EH (cell line): ENCODE measurements at regions not wholly inside any gene's neighbourhood (a gene's known extent, or its start where the extent isn't known, plus 50 kb on each side); places are given as distances from the start of the nearest gene placed in this dataset.
"Not testable (repeated sequence)": the region's sequence is repeated elsewhere in the genome, so short reads cannot be mapped to it uniquely, and the experiment has no call there.

Experiments
- DNase-seq: peaks from one replicate; pipeline ENCODE4 v3.0.0-alpha.2; 2015; ENCODE audit warnings: low read depth

GRCh38 chr5:84885485-84886258 lies 501.0 kb upstream of the EDIL3 start:
- no peak for DNase-seq

- DNase-seq, result no peak
These were observed 497.1 kb upstream of the EDIL3 start for GRCh38 chr5:84881737-84882136.

- no peak for DNase-seq
These were observed 489.5 kb upstream of the EDIL3 start for GRCh38 chr5:84874196-84874595.

- no peak for DNase-seq
These were observed 488.1 kb upstream of the EDIL3 start for GRCh38 chr5:84872768-84873167.

DNA sequence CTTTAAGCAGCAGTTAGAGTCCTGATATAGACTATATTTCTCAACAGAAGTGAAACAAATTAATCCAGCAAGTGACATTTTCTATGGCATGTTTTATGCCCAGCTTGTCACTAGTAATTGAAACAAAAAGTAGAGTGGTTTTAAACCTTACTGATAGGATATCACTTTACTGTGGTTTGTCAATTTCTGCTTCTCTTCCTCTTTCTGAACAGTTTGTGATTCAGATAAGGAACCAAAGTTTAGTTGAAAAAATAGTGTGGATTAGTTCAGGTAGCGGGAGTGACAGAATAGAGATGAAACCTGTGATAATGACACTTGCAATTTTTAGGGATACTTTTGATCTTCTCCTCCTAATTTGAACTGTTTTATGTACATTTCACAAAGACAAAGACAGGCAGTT lies 485.7 kb upstream of the EDIL3 start:
- no peak for DNase-seq

DNA sequence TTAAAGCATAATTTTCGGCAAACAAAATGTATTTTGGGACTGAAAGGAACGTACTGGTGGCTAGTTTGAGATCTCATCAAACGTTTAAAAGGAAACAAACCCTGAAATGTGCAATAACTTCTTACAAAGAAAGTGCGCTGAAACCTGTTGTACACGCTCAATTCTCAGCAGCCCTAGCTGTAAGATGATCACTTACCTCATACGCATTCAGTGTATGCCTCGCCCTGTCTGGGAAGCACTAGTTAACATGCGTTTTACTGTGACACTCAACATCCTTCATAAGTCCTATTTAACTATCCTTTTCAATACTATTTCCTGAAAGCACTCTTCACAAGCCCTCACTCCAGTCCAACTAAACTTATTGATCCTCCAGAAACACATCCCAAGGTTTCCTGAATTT lies 485.0 kb upstream of the EDIL3 start:
- DNase-seq, result no peak

DNA sequence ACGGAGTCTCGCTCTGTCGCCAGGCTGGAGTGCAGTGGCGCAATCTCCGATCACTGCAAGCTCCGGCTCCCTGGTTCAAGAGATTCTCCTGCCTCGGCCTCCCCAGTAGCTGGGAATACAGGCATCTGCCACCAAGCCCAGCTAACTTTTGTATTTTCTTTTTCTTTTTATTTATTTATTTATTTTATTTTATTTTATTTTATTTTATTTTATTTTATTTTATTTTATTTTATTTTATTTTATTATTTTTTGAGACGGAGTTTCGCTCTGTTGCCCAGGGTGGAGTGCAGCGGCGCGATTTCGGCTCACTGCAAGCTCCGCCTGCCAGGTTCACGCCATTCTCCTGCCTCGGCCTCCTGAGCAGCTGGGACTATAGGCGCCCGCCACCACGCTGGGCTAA lies 479.3 kb upstream of the EDIL3 start:
- DNase-seq, result not testable (repeated sequence)

GRCh38 chr5:84863020-84863419 lies 478.3 kb upstream of the EDIL3 start:
- no peak for DNase-seq

DNA sequence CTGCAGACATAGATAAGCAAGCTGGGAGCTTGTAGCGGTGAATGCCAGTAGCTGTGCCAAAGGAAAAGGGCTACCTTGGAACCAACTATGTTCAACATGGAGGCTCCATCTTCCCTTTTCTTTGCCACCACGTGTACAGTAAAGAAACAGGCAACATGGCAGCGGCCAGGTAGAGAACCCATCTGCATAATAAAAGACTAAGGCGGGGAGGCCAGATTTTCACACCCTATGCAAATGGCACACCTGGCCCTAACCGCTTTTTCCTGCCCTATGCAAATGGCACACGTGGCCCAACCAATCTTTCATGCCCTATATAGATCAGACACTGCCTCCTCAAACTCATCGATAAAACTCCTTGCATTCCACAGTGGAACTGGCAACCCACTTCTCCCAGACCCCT lies 477.5 kb upstream of the EDIL3 start:
- no peak for DNase-seq

DNA sequence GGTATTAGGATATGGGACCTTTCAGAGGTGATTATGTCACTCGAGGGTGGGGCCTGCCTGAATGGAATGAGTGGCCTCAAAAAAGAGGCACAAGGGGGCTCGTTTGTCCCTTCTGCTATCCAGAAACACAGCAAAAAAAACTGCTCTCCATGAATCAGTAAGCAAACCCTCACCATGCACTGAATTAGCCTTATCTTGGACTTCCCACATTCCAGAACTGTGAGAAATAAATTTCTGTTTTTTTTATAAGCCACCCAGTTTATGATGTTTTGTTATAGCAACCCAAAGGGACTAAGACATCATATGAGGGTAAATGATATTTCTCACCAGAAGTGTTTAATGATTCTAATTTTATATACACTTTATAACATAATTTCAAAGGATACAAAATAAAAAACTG lies 476.6 kb upstream of the EDIL3 start:
- DNase-seq, result no peak

DNA sequence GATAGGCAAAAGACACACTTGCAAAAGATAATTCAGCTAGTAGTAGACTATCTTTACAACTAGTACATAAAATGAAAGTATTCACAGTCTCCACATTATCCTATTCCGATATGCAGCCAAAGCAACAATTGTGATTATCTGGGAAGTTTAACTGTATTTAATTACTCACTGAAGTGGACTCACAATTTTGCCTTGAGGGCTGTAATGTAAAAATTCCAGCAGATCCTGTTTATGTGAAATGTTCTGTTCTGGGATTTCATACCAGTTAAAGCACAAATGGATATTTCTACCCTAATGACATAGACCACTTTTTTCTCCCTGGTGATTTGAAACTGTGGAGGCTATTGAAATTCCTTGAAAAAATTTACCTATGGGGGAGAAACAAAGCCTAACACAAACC lies 474.4 kb upstream of the EDIL3 start:
- no peak for DNase-seq

DNA sequence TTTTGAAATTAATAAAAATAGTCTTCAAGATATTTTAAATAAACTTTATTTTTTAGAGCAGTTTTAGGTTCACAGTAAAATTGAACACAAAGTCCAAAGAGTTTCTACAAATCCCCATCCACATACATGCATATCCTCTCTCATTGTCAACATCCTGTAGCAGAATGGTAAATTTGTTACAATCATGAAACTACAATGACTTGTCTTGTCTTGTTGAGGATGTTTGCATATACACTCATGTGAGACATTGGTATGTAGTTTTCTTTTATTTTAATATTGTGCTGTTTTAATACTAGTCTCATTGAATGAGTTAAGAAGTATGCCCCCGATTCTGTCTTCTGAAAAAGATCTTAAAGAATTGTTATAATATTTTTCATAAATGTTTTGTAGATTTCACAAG lies 447.0 kb upstream of the EDIL3 start:
- DNase-seq, result no peak

GRCh38 chr5:84830265-84830664 lies 445.6 kb upstream of the EDIL3 start:
- no peak for DNase-seq

DNA sequence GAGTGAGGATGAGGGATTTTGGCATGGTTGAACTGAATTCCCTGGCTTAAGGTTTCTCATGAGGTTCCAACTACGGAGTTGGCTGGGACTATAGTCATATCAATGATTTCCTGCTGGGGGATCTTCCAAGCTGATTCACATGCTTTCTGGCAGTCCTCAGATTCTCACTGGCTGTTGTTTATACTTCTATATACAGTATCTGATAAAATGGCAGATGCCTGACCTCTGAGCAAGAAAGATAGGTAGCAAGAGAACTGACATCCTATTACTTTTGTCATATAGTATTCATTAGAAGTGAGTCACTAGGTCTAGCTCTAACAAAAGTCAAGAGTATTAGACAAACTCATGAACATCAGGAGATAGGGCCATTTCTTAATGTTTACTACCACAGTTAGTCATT lies 440.9 kb upstream of the EDIL3 start:
- DNase-seq, result no peak

GRCh38 chr5:84821924-84822323 lies 437.2 kb upstream of the EDIL3 start:
- DNase-seq, result no peak

GRCh38 chr5:84817953-84818352 lies 433.3 kb upstream of the EDIL3 start:
- DNase-seq, result no peak

DNA sequence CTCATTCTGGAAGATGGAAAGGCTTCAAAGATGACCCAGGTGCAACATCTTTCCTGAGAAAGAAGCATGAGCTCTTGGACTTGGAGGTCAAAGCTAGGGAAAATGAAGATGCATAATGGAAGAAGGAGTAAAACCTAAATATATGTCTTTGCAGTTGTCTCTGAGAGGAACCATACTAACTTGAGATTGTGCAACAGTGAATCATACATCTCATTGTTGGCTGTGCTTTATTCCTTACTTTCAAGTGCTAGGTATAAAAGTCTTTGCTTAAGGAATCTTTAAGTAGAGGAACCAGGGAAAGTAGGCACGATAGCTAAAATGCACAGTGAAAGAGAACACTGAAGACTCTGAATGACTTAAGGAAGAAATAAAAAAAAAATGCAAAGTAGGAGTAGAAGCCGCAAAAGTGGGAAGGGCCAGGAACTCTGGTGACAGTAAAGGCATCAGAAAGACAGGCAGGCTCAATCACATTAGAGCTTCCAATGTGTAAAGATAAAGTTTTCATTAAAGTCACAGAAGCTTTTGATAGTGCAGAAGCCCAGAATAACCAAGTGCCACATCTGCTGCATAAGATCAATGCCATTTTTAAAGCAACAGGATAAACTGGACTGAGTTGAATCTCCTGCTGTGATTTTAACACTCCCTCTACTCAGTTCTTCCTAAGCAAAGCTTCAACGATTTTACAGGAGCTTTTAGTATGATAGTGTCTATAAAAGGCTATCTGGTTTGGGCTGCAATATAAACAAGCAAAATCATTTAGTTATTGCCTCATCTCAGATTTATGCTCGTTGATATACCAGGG lies 432.3 kb upstream of the EDIL3 start:
- DNase-seq, result no peak

GRCh38 chr5:84816160-84816559 lies 431.5 kb upstream of the EDIL3 start:
- DNase-seq, result no peak

GRCh38 chr5:84805473-84805872 lies 420.8 kb upstream of the EDIL3 start:
- DNase-seq, result no peak

- no peak for DNase-seq
These were observed 411.7 kb upstream of the EDIL3 start for GRCh38 chr5:84796399-84796798.

- DNase-seq, result no peak
These were observed 409.9 kb upstream of the EDIL3 start for GRCh38 chr5:84794486-84795035.

- no peak for DNase-seq
These were observed 407.1 kb upstream of the EDIL3 start for GRCh38 chr5:84791730-84792129.

DNA sequence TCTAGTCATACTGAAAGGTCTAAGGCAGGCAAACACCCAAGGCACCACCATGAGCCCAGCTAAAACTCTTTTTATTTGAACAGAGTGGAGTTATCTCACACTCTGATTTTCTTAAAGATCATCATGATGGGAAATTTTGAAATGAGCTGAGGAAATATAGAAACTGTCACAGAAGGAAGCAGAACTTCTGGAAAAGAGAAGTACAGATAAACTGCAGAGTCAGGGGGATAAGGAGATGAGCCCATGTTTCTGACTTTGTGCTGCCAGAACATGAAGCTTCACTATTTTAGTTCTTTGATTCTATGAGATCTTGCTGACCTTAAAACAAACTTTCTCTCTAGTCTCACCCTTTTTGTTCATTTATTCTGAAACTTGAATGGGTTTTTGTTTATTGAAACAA lies 406.5 kb upstream of the EDIL3 start:
- no peak for DNase-seq
